B cell (primary cell): ENCODE measurements at regions not wholly inside any gene's neighbourhood (a gene's known extent, or its start where the extent isn't known, plus 50 kb on each side); places are given as distances from the start of the nearest gene placed in this dataset.

ENCODE experiments used
- ATAC-seq: fragments of 200-7000 bp; cut with Tn5 transposase; one replicate; pipeline ENCODE4 v1.10.0; 2021; ENCODE audit warnings: low read depth, mild to moderate bottlenecking, moderate number of reproducible peaks, moderate library complexity
- CTCF ChIA-PET: fragments of 350-600 bp; sonication (Branson Sonifier 250); formaldehyde crosslinking; loops from one replicate; lab custom pipeline; 2021; ENCODE audit warnings: antibody characterized with exemption, inconsistent platforms; lab: Charles Lee
- POLR2A ChIA-PET: fragments of 350-600 bp; sonication (Branson Sonifier 250); formaldehyde crosslinking; loops from one replicate; lab custom pipeline; 2021; ENCODE audit warnings: antibody characterized with exemption; lab: Charles Lee
- DNase-seq: peaks from one replicate; pipeline ENCODE4 v3.0.0; 2013
- H2AFZ ChIP-seq: 2 replicates; pipeline ENCODE4 v1.6.1; 2012; ENCODE audit warnings: mild to moderate bottlenecking, low read depth, low read length; ENCODE audit not compliant: insufficient read depth, poor library complexity, severe bottlenecking
- H3K27ac ChIP-seq, 2 donors: 1 replicate in 1 of 2; 2 replicates in 1 of 2; pipeline ENCODE4 v1.5.1; 2012 to 2013; ENCODE audit warnings: low read length in 2 of 2, mild to moderate bottlenecking in 2 of 2, moderate library complexity in 1 of 2
- H3K27me3 ChIP-seq, 4 experiments: fragments of 200-600 bp in 1 of 4; sonication (generic) in 1 of 4; replicated peaks in 1 of 4; 1 replicate in 2 of 4; 2 replicates in 2 of 4; pipeline versions ENCODE4 v1.6.1 to v1.7.0; 2013 to 2016; ENCODE audit warnings: low read length in 3 of 4, mild to moderate bottlenecking in 2 of 4, mixed read lengths in 1 of 4, moderate library complexity in 1 of 4; ENCODE audit not compliant: insufficient read depth in 4 of 4, control insufficient read depth in 3 of 4; ENCODE audit errors: control extremely low read depth in 1 of 4
- H3K36me3 ChIP-seq, 2 experiments: replicated peaks in 1 of 2; 1 replicate in 1 of 2; 2 replicates in 1 of 2; pipeline versions ENCODE4 v1.6.1 to v1.7.1; 2013; ENCODE audit warnings: low read length in 1 of 2; ENCODE audit not compliant: insufficient read depth in 2 of 2, control insufficient read depth in 1 of 2; ENCODE audit errors: control extremely low read depth in 1 of 2, extremely low read depth in 1 of 2
- H3K4me1 ChIP-seq, 2 donors: fragments of 200-600 bp in 1 of 2; sonication (generic) in 1 of 2; 1 replicate in 1 of 2; 2 replicates in 1 of 2; pipeline versions ENCODE4 v1.5.1 to v1.6.1; 2013 to 2017; ENCODE audit warnings: low read length in 2 of 2; ENCODE audit not compliant: control insufficient read depth in 2 of 2, insufficient read depth in 2 of 2
- H3K4me2 ChIP-seq: replicated peaks from 2 replicates; pipeline ENCODE3; 2012; ENCODE audit warnings: mild to moderate bottlenecking, low read depth, low read length; ENCODE audit not compliant: poor library complexity, severe bottlenecking
- H3K4me3 ChIP-seq, 5 experiments: fragments of 200-600 bp in 1 of 5; sonication (generic) in 1 of 5; 1 replicate in 3 of 5; 2 replicates in 2 of 5; pipeline versions ENCODE4 v1.5.1 to v1.7.0; 2011 to 2016; ENCODE audit warnings: low read length in 4 of 5, mild to moderate bottlenecking in 4 of 5, low read depth in 2 of 5, control low read depth in 1 of 5, moderate library complexity in 1 of 5; ENCODE audit not compliant: insufficient read depth in 1 of 5; ENCODE audit errors: control extremely low read depth in 1 of 5, extremely low read depth in 1 of 5
- H3K79me2 ChIP-seq: fragments of 200-600 bp; sonication (generic); one replicate; pipeline ENCODE4 v1.6.0; 2016; ENCODE audit warnings: low read length; ENCODE audit not compliant: control insufficient read depth, insufficient read depth
- H3K9ac ChIP-seq: fragments of 200-600 bp; sonication (generic); 2 replicates; pipeline ENCODE4 v1.6.1; 2017; ENCODE audit warnings: mild to moderate bottlenecking, low read length, moderate library complexity
- H3K9me3 ChIP-seq, 3 donors: one replicate each; pipeline versions ENCODE4 v1.6.1 to v1.7.1; 2013; ENCODE audit warnings: low read length in 2 of 3; ENCODE audit not compliant: control insufficient read depth in 2 of 3, insufficient read depth in 1 of 3; ENCODE audit errors: control extremely low read depth in 1 of 3
- H4K20me1 ChIP-seq: 2 replicates; pipeline ENCODE4 v1.6.0; 2012; ENCODE audit warnings: mild to moderate bottlenecking, low read length; ENCODE audit not compliant: insufficient read depth, control insufficient read depth, poor library complexity, severe bottlenecking
- H3K27ac Mint-ChIP-seq: one replicate; pipeline ENCODE4 v1.8.0; 2021; ENCODE audit warnings: mixed read lengths
- H3K27me3 Mint-ChIP-seq: one replicate; pipeline ENCODE4 v1.8.0; 2021; ENCODE audit warnings: mixed read lengths
- H3K4me1 Mint-ChIP-seq: one replicate; pipeline ENCODE4 v1.8.0; 2021; ENCODE audit warnings: mixed read lengths
- H3K4me3 Mint-ChIP-seq: one replicate; pipeline ENCODE4 v1.8.0; 2021; ENCODE audit warnings: mixed read lengths
- H3K9me3 Mint-ChIP-seq: one replicate; pipeline ENCODE4 v1.8.0; 2022; ENCODE audit warnings: mixed read lengths; ENCODE audit not compliant: insufficient read depth
- CTCF ChIP-seq: fragments of 200-600 bp; IDR thresholded peaks from one replicate; pipeline ENCODE4 v1.8.0; 2022; ENCODE audit warnings: antibody characterized with exemption, mild to moderate bottlenecking
- EZH2 ChIP-seq: IDR thresholded peaks from 2 replicates; pipeline ENCODE4 v1.6.1; 2012; ENCODE audit warnings: borderline replicate concordance, low read depth, mild to moderate bottlenecking, moderate library complexity, low read length; ENCODE audit not compliant: insufficient read depth, poor library complexity, severe bottlenecking
- WGBS: methylation state at CpG from one replicate; pipeline ENCODE4 v1.1.5; 2013; ENCODE audit warnings: missing lambda C conversion rate; ENCODE audit not compliant: insufficient coverage; 5-methylcytosine and 5-hydroxymethylcytosine counted together
- intact Hi-C: fragments of 100-400 bp; cut with micrococcal nuclease; formaldehyde crosslinking; loops from one replicate; pipeline ENCODE4 v1.10.0; 2022

- H3K4me3 Mint-ChIP-seq = no peak overlapping the region
- no peaks in the 10 kb centered on the region for H3K27me3 Mint-ChIP-seq
- Histone ChIP-seq H3K4me2 (no peak overlapping the region), H3K4me3 (no peak overlapping the region), H3K4me1 (no peaks in the 10 kb centered on the region), H3K27me3 (no peaks in the 10 kb centered on the region), H4K20me1 (no peaks in the 10 kb centered on the region), H3K27ac (no peak overlapping the region), H2AFZ (no peak overlapping the region), H3K36me3 (no peaks in the 10 kb centered on the region), H3K9ac (no peak overlapping the region), H3K79me2 (no peaks in the 10 kb centered on the region), H3K9me3 (no peaks in the 10 kb centered on the region)
- POLR2A ChIA-PET = no interaction called here
- intact Hi-C loops = no loop called here
- no peak overlapping the region for H3K27ac Mint-ChIP-seq
- TF ChIP-seq CTCF (no peak), EZH2 (no peak)
- CTCF ChIA-PET = no interaction called here
- H3K4me1 Mint-ChIP-seq = no peaks in the 10 kb centered on the region
- H3K9me3 Mint-ChIP-seq = no peaks in the 10 kb centered on the region
- ATAC-seq (no peak), DNase-seq (no peak)
Measured at GRCh38 chr1:188557053-188557452, 1728.3 kb downstream of the PLA2G4A start.

GRCh38 chr1:188582911-188583532 is 1754.3 kb downstream of the PLA2G4A start:
- WGBS = no CpG with 5 or more reads among the region's 2 CpGs
- no peaks in the 10 kb centered on the region for H3K27me3 ChIP-seq
- TF ChIP-seq EZH2 (no peak), CTCF (no peak)
- Mint-ChIP-seq H3K4me3 (no peak overlapping the region), H3K9me3 (no peaks in the 10 kb centered on the region), H3K27ac (no peak overlapping the region), H3K27me3 (no peaks in the 10 kb centered on the region), H3K4me1 (no peaks in the 10 kb centered on the region)
- H3K4me1 ChIP-seq = no peaks in the 10 kb centered on the region
- H3K9ac ChIP-seq = no peak overlapping the region
- H3K9me3 ChIP-seq = peaks cover 0 to 4% (median 0%) of the 10 kb centered on the region in 3 donors
- DNase-seq (no peak), ATAC-seq (no peak)
- H4K20me1 ChIP-seq = no peaks in the 10 kb centered on the region
- H3K79me2 ChIP-seq = no peaks in the 10 kb centered on the region
- ChIA-PET POLR2A (no interaction called here), CTCF (no interaction called here)
- H3K27ac ChIP-seq = no peak overlapping the region
- no peak overlapping the region for H3K4me2 ChIP-seq
- intact Hi-C loops = no loop called here
- no peak overlapping the region for H3K4me3 ChIP-seq
- no peak overlapping the region for H2AFZ ChIP-seq
- no peaks in the 10 kb centered on the region for H3K36me3 ChIP-seq
